Chondrocyte (in vitro differentiated cells): ENCODE measurements at regions not wholly inside any gene's neighbourhood (a gene's known extent, or its start where the extent isn't known, plus 50 kb on each side); places are given as distances from the start of the nearest gene placed in this dataset.

Source experiments
- DNase-seq: peaks from one replicate; pipeline ENCODE4 v3.0.0; 2021; ENCODE audit warnings: mixed read lengths, low spot score
- H3K27ac Mint-ChIP-seq: one replicate; pipeline ENCODE4 v1.8.0; 2021; ENCODE audit warnings: mild to moderate bottlenecking, moderate library complexity, mixed read lengths; ENCODE audit not compliant: unreplicated experiment
- H3K27me3 Mint-ChIP-seq: 2 replicates; pipeline ENCODE4 v1.8.0; 2021; ENCODE audit warnings: low read depth, mixed read lengths
- H3K36me3 Mint-ChIP-seq: 2 replicates; pipeline ENCODE4 v1.8.0; 2021; ENCODE audit warnings: low read depth, mixed read lengths
- H3K4me1 Mint-ChIP-seq: 2 replicates; pipeline ENCODE4 v1.8.0; 2021; ENCODE audit warnings: low read depth, mild to moderate bottlenecking, mixed read lengths
- H3K4me3 Mint-ChIP-seq: one replicate; pipeline ENCODE4 v1.8.0; 2021; ENCODE audit warnings: mild to moderate bottlenecking, moderate library complexity, mixed read lengths; ENCODE audit not compliant: unreplicated experiment
- H3K9me3 Mint-ChIP-seq: 2 replicates; pipeline ENCODE4 v1.8.0; 2021; ENCODE audit warnings: low read depth, mixed read lengths
- CTCF ChIP-seq: fragments of 200-600 bp; sonication (generic); IDR thresholded peaks from 2 replicates; pipeline ENCODE4 v1.5.0; 2021; ENCODE audit warnings: antibody characterized with exemption, mild to moderate bottlenecking, moderate library complexity

DNA sequence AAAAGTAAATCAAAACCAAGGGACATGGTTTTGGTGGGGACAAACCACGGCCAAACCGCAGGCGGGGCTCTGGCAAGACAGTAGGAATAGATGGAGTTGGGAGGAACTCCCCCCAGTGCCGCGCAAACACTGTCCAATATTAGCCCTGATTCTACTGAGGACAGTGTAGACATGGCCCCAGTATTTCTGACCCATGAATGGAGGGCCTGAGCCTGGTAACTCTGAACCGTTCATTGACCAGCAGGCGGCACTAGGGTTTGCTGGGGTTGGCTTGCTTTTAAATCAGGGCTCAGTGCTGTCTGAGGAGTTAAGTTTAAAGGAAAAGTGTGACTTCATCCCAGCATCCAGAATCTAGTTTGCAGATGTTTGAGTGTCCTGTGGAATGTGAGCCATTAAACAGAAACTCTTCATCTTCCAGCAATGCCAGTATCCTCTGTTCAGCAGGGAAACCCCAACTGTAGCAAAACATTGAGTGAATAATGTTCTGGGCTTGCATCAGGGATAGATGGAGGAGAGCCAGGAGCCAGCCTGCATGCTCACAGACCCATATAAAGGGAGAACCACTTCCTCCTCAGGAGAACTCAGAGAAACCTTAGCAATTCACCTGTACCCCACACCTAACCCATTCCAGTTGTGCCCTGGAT is 147.4 kb upstream of the PRSS58 start:
- peaks cover 33% of the 10 kb centered on the region for H3K27me3 Mint-ChIP-seq
- H3K4me1 Mint-ChIP-seq: no peaks in the 10 kb centered on the region
- TF ChIP-seq CTCF: no peak
- H3K9me3 Mint-ChIP-seq: no peaks in the 10 kb centered on the region
- no peak overlapping the region for H3K27ac Mint-ChIP-seq
- no peaks in the 10 kb centered on the region for H3K36me3 Mint-ChIP-seq
- no peak overlapping the region for H3K4me3 Mint-ChIP-seq
- no peak for DNase-seq

GRCh38 chr7:142401951-142402350 is 144.1 kb upstream of the PRSS58 start:
- no peak for DNase-seq
- Mint-ChIP-seq H3K9me3 (no peaks in the 10 kb centered on the region), H3K27ac (no peak overlapping the region), H3K27me3 (peaks cover 49% of the 10 kb centered on the region), H3K4me1 (no peaks in the 10 kb centered on the region), H3K4me3 (no peak overlapping the region), H3K36me3 (no peaks in the 10 kb centered on the region)
- no peak for TF ChIP-seq CTCF

GRCh38 chr7:142400042-142400533 is 142.2 kb upstream of the PRSS58 start:
- peaks cover 61% of the 10 kb centered on the region for H3K27me3 Mint-ChIP-seq
- DNase-seq: no peak
- no peak for TF ChIP-seq CTCF
- H3K27ac Mint-ChIP-seq: no peak overlapping the region
- H3K4me1 Mint-ChIP-seq: no peaks in the 10 kb centered on the region
- no peak overlapping the region for H3K4me3 Mint-ChIP-seq
- H3K9me3 Mint-ChIP-seq: no peaks in the 10 kb centered on the region
- no peaks in the 10 kb centered on the region for H3K36me3 Mint-ChIP-seq

DNA sequence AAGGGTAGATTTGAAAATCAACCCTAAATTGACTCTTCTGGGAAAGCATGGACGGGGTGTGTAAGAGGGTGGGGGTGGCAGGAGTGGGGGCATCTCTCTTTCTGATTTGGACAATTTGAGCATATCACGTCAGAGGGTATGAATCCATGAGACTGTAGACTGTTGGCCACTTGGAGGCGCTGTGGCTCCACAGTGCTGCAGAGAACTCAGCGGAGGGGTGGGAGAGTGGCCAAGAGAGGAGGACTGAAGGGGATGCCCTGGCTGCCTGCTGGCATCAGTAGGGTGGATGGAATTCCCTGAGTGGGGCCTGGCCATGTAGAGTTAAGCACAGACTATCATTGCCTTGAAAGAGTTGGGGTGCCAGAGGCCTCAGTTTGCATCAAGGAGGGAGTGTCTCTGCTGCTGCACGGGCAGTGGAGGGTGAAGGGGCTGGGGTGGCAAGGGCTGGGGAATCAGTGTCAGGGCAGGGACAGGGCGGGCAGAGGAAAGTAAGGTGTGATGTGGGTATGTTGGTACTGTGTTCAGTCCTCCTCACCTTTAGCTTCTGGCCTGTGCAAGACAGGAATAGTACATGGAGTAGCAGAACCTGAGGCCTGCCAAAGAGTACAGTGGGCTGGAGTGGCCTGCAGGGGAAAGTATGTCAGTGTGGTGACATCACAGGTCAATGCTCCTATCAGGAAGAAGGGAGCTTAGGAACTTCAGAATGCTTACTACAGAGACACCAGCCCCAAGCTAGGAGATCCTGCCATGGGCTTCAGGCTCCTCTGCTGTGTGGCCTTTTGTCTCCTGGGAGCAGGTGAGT is 133.5 kb upstream of the PRSS58 start:
- Mint-ChIP-seq H3K27me3 (peaks cover 17% of the 10 kb centered on the region), H3K36me3 (no peaks in the 10 kb centered on the region), H3K4me1 (peaks cover 5% of the 10 kb centered on the region), H3K9me3 (no peaks in the 10 kb centered on the region), H3K27ac (no peak overlapping the region), H3K4me3 (no peak overlapping the region)
- TF ChIP-seq CTCF: peak; percentile 60
- no peak for DNase-seq

DNA sequence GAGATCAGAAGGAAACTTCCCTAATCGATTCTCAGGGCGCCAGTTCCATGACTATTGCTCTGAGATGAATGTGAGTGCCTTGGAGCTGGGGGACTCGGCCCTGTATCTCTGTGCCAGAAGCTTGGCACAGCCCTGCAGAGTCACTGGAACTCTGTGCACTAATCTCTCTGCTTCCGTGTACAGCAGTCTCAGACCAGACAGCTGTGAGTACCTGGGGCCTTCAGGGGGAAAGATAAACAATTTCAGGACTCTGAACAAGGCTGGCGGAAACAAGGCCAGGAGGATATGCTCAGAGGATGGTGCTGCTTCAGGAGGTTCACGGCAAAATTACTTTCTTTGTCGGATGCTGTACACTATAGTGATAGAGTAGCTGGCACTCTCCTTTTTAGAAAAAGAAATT is 131.7 kb upstream of the PRSS58 start:
- H3K27ac Mint-ChIP-seq: no peak overlapping the region
- peaks cover 7% of the 10 kb centered on the region for H3K27me3 Mint-ChIP-seq
- H3K4me3 Mint-ChIP-seq: no peak overlapping the region
- H3K9me3 Mint-ChIP-seq: no peaks in the 10 kb centered on the region
- no peaks in the 10 kb centered on the region for H3K36me3 Mint-ChIP-seq
- no peak for DNase-seq
- no peak for TF ChIP-seq CTCF
- peaks cover 5% of the 10 kb centered on the region for H3K4me1 Mint-ChIP-seq
